ENCODE measurements at regions not wholly inside any gene's neighbourhood (a gene's known extent, or its start where the extent isn't known, plus 50 kb on each side); places are given as distances from the start of the nearest gene placed in this dataset.

DNA sequence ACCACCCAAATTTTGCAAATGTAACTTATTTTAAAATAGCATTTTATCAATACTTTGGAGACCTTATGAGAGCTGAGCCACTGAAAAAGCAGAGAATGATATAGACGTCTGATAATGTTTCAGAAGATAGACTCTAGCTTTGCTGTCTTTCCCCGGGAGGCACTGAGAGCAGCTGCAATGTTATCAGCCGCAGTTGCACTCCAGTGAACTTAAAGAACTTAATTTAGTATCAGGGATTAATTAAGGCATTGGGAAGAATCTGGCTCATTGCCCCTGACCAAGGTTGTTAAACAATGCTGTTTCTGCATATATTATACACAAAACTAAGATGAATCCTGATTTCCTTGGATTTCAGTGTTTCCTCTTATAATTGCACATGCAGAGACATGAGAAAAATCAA, 75.7 kb upstream of the SGCG start:
- TF ChIP-seq, protein P1, sequence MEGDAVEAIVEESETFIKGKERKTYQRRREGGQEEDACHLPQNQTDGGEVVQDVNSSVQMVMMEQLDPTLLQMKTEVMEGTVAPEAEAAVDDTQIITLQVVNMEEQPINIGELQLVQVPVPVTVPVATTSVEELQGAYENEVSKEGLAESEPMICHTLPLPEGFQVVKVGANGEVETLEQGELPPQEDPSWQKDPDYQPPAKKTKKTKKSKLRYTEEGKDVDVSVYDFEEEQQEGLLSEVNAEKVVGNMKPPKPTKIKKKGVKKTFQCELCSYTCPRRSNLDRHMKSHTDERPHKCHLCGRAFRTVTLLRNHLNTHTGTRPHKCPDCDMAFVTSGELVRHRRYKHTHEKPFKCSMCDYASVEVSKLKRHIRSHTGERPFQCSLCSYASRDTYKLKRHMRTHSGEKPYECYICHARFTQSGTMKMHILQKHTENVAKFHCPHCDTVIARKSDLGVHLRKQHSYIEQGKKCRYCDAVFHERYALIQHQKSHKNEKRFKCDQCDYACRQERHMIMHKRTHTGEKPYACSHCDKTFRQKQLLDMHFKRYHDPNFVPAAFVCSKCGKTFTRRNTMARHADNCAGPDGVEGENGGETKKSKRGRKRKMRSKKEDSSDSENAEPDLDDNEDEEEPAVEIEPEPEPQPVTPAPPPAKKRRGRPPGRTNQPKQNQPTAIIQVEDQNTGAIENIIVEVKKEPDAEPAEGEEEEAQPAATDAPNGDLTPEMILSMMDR (conservative IDR thresholded peaks at IDR 0.05; ENCODE audit: low read depth, low read length) = no peak
- TF ChIP-seq POLR2A (IDR thresholded peaks at IDR 0.05; ENCODE audit: low read depth, low read length) (no peak), SMC3 (IDR thresholded peaks at IDR 0.05; ENCODE audit: low read depth, low read length) (no peak), FOS (IDR thresholded peaks at IDR 0.05; ENCODE audit: low read depth, low read length) (no peak), RFX5 (IDR thresholded peaks at IDR 0.05; ENCODE audit: low read depth, low read length) (no peak), MXI1 (IDR thresholded peaks at IDR 0.05; ENCODE audit: borderline replicate concordance, low read depth, low read length) (no peak), NFE2L2 (IDR thresholded peaks at IDR 0.05; ENCODE audit: low read depth, low read length) (no peak), MAZ (IDR thresholded peaks at IDR 0.05; ENCODE audit: borderline replicate concordance, low read depth, low read length) (no peak), MAFK (IDR thresholded peaks at IDR 0.05; ENCODE audit: low read depth, low read length) (no peak), CHD1 (IDR thresholded peaks at IDR 0.05; ENCODE audit: low read depth, low read length) (no peak), BHLHE40 (IDR thresholded peaks at IDR 0.05; ENCODE audit: low read depth, low read length) (no peak), RCOR1 (IDR thresholded peaks at IDR 0.05; ENCODE audit: insufficient replicate concordance, low read length) (no peak), RAD21 (IDR thresholded peaks at IDR 0.05; ENCODE audit: low read length) (no peak), CEBPB (IDR thresholded peaks at IDR 0.05; ENCODE audit: low read depth, low read length) (no peak)
- TF ChIP-seq, protein P2, sequence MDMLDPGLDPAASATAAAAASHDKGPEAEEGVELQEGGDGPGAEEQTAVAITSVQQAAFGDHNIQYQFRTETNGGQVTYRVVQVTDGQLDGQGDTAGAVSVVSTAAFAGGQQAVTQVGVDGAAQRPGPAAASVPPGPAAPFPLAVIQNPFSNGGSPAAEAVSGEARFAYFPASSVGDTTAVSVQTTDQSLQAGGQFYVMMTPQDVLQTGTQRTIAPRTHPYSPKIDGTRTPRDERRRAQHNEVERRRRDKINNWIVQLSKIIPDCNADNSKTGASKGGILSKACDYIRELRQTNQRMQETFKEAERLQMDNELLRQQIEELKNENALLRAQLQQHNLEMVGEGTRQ (IDR thresholded peaks at IDR 0.05; ENCODE audit: low read depth, low read length) = no peak
- TF ChIP-seq, protein P3, sequence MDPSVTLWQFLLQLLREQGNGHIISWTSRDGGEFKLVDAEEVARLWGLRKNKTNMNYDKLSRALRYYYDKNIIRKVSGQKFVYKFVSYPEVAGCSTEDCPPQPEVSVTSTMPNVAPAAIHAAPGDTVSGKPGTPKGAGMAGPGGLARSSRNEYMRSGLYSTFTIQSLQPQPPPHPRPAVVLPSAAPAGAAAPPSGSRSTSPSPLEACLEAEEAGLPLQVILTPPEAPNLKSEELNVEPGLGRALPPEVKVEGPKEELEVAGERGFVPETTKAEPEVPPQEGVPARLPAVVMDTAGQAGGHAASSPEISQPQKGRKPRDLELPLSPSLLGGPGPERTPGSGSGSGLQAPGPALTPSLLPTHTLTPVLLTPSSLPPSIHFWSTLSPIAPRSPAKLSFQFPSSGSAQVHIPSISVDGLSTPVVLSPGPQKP (IDR thresholded peaks at IDR 0.05; ENCODE audit: borderline replicate concordance, low read depth, low read length) = no peak
- H3K18ac ChIP-seq (ENCODE audit: low read depth, low read length) = no peak overlapping the region
- no peak overlapping the region for H2BK120ac ChIP-seq (ENCODE audit: low read depth, low read length)
- ATAC-seq (ENCODE audit: low read depth) (no peak), DNase-seq (no peak)
- no peak overlapping the region for H3K56ac ChIP-seq (ENCODE audit: extremely low read depth, insufficient read depth, low read length)
- H3K27ac ChIP-seq (ENCODE audit: insufficient read depth, low read length) = no peak overlapping the region
- no peak overlapping the region for H3K4me3 ChIP-seq (ENCODE audit: insufficient read depth, low read depth, low read length)
- peaks cover 2% of the 10 kb centered on the region; the same call in 1 of the 2 replicates for H3K27me3 ChIP-seq (ENCODE audit: control insufficient read depth, insufficient read depth, low read length)
- no peaks in the 10 kb centered on the region for H4K20me1 ChIP-seq (ENCODE audit: insufficient read depth, low read length)
- CTCF ChIA-PET = no interaction called here
- in situ Hi-C loops (cut with MboI; ENCODE audit: low sequenced_read_pairs) (no loop called here), intact Hi-C loops (cut with micrococcal nuclease) (no loop called here), dilution Hi-C loops (cut with HindIII; ENCODE audit: low sequenced_read_pairs, unreplicated experiment) (no loop called here)
- H2AK9ac ChIP-seq (replicated peaks; ENCODE audit: low read depth, low read length, poor library complexity) = no peak overlapping the region
- H4K5ac ChIP-seq (ENCODE audit: low read depth, low read length) = no peak overlapping the region
- no peak overlapping the region for H2BK5ac ChIP-seq (ENCODE audit: low read depth, low read length, poor library complexity, severe bottlenecking)
- no peak overlapping the region for H4K8ac ChIP-seq (ENCODE audit: low read depth in 2 of 2, low read length in 2 of 2)
- WGBS, 2 experiments (ENCODE audit: extremely low coverage in 2 of 2, insufficient read length in 1 of 2) = no CpG with 5 or more reads among the region's 3 CpGs
- no peak overlapping the region for H2AK5ac ChIP-seq (ENCODE audit: low read depth, low read length)
- no peak overlapping the region for H4K91ac ChIP-seq (ENCODE audit: insufficient read depth, low read depth, low read length)
- H3K23ac ChIP-seq (ENCODE audit: low read depth, low read length) = no peak overlapping the region
- no peak overlapping the region for H3K4me2 ChIP-seq (ENCODE audit: low read depth, low read length)
- H2BK15ac ChIP-seq (ENCODE audit: low read depth, low read length) = no peak overlapping the region
- H3K14ac ChIP-seq (replicated peaks; ENCODE audit: low read depth, low read length) = no peak overlapping the region
- POLR2A ChIA-PET (ENCODE audit: unreplicated experiment) = no interaction called here
- no peak overlapping the region for H3K4ac ChIP-seq (ENCODE audit: low read depth, low read length)
- BruUV-seq (replicated peaks) = no TSS peak
- H3K4me1 ChIP-seq (ENCODE audit: control insufficient read depth, insufficient read depth, low read length) = no peaks in the 10 kb centered on the region
- H3K9ac ChIP-seq (ENCODE audit: low read depth, low read length) = no peak overlapping the region
- no peak overlapping the region for H2AFZ ChIP-seq (replicated peaks; ENCODE audit: low read length, poor library complexity)
- no peak overlapping the region for H2BK20ac ChIP-seq (ENCODE audit: low read depth, low read length)
- H3K9me1 ChIP-seq (ENCODE audit: insufficient read depth, low read length) = no peaks in the 10 kb centered on the region
- H3K9me3 ChIP-seq (ENCODE audit: control insufficient read depth, insufficient read depth, low read length) = no peaks in the 10 kb centered on the region
- no peaks in the 10 kb centered on the region for H3K36me3 ChIP-seq (ENCODE audit: control insufficient read depth, insufficient read depth, low read length)
- no peaks in the 10 kb centered on the region for H3K79me1 ChIP-seq (ENCODE audit: low read depth in 1 of 2, low read length in 2 of 2)
